ENCODE measurements at regions not wholly inside any gene's neighbourhood (a gene's known extent, or its start where the extent isn't known, plus 50 kb on each side); places are given as distances from the start of the nearest gene placed in this dataset.

- no peak for TF ChIP-seq EZH2 (IDR thresholded peaks at IDR 0.05; ENCODE audit: low read length)
- TF ChIP-seq, protein P1, sequence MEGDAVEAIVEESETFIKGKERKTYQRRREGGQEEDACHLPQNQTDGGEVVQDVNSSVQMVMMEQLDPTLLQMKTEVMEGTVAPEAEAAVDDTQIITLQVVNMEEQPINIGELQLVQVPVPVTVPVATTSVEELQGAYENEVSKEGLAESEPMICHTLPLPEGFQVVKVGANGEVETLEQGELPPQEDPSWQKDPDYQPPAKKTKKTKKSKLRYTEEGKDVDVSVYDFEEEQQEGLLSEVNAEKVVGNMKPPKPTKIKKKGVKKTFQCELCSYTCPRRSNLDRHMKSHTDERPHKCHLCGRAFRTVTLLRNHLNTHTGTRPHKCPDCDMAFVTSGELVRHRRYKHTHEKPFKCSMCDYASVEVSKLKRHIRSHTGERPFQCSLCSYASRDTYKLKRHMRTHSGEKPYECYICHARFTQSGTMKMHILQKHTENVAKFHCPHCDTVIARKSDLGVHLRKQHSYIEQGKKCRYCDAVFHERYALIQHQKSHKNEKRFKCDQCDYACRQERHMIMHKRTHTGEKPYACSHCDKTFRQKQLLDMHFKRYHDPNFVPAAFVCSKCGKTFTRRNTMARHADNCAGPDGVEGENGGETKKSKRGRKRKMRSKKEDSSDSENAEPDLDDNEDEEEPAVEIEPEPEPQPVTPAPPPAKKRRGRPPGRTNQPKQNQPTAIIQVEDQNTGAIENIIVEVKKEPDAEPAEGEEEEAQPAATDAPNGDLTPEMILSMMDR (optimal IDR thresholded peaks at IDR 0.05 in 1 of 3, IDR thresholded peaks at IDR 0.05 in 1 of 3, conservative IDR thresholded peaks at IDR 0.05 in 1 of 3; ENCODE audit: extremely low read depth in 1 of 3, insufficient read depth in 2 of 3, low read length in 3 of 3) = no peak
These were observed 97.4 kb upstream of the DST start for GRCh38 chr6:56739836-56740815.
